RKO (cell line): ENCODE measurements at regions not wholly inside any gene's neighbourhood (a gene's known extent, or its start where the extent isn't known, plus 50 kb on each side); places are given as distances from the start of the nearest gene placed in this dataset.
"Not testable (repeated sequence)": the region's sequence is repeated elsewhere in the genome, so short reads cannot be mapped to it uniquely, and the experiment has no call there.

Experiments
- DNase-seq: peaks from one replicate; pipeline ENCODE4 v3.0.0-alpha.2; 2016; ENCODE audit warnings: low spot score

DNA sequence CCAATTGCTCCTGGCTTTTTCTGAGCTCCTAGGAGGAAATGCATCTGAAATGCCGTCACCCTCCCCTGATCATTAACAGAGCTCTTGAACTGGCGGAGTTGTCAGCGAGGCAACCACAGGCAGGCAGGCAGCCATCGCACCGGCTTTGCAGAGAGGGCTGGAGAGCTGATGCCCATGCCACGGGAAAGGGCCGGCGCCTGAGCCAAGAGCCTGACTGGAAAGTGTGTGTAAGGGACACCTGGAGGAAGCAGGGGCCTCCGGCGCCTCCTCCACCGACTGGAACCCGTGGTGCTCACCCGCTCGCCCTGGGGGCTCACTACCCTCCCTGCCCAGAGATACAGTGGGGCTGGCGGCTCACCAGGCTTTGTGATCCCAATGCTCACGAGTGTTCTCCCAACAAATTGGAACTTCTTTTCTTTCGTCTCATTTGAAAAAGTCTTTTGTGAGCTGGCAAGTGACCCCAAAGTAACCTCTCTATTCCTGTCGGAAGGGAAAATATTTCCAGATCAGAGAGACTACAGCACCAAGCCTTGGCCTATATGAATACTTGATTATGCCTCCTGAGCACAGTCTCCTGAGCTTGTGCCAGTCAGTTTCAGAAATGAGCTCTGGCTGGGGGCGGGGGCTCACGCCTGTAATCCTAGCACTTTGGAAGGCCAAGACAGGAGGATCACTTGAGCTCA, 97.7 kb upstream of the SLC25A33 start:
- no peak for DNase-seq

DNA sequence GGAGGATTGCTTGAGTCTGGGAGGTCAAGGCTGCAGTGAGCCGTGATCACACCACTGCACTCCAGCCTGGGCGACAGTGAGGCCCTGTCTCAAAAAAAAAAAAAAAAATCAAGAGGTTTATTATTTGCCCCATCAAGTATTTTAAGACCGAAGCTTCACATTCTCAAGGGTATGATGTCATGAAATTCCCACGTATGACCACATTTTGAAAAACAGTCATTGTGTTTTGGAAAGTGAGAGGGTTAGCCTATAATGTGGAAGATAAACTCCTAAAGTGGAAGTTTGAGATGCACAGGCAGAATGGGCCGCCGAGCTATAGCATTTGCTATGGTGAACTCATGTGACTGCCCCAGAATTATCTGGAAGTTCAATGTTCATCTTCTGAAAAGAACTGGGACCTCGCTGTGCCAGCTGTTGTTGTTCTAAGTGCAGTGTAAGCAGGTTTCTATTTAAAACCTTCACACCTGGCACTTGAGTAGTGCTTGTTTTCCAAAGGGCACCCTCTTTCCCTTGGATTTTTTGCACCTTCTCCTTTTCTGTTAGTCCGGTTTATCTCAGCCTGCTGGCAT, 96.9 kb upstream of the SLC25A33 start:
- no peak for DNase-seq

- no peak for DNase-seq
These were observed 96.3 kb upstream of the SLC25A33 start for GRCh38 chr1:9442986-9443385.

GRCh38 chr1:9443913-9444445, 95.3 kb upstream of the SLC25A33 start:
- no peak for DNase-seq

- no peak for DNase-seq
These were observed 94.7 kb upstream of the SLC25A33 start for GRCh38 chr1:9444532-9444931.

DNA sequence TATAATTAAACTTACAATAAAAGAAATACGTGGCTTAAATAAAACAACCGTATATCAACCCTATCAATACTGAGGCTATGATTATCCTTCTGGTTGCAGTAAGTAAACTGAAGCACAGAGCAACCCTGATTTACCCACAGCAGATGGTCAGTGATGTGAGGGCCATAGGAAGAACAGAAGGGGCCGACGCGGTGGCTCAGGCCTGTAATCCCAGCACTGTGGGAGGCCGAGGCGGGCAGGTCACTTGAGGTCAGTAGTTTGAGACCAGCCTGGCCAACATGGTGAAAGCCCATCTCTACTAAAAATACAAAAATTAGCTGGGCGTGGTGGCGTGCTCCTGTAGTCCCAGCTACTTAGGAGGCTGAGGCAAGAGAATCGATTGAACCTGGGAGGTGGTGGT, 94.2 kb upstream of the SLC25A33 start:
- not testable (repeated sequence) for DNase-seq

- no peak for DNase-seq
These were observed 91.9 kb upstream of the SLC25A33 start for GRCh38 chr1:9447215-9447960.

GRCh38 chr1:9448132-9449109, 90.8 kb upstream of the SLC25A33 start:
- DNase-seq, result no peak

- DNase-seq, result no peak
These were observed 90.1 kb upstream of the SLC25A33 start for GRCh38 chr1:9449110-9449627.

DNA sequence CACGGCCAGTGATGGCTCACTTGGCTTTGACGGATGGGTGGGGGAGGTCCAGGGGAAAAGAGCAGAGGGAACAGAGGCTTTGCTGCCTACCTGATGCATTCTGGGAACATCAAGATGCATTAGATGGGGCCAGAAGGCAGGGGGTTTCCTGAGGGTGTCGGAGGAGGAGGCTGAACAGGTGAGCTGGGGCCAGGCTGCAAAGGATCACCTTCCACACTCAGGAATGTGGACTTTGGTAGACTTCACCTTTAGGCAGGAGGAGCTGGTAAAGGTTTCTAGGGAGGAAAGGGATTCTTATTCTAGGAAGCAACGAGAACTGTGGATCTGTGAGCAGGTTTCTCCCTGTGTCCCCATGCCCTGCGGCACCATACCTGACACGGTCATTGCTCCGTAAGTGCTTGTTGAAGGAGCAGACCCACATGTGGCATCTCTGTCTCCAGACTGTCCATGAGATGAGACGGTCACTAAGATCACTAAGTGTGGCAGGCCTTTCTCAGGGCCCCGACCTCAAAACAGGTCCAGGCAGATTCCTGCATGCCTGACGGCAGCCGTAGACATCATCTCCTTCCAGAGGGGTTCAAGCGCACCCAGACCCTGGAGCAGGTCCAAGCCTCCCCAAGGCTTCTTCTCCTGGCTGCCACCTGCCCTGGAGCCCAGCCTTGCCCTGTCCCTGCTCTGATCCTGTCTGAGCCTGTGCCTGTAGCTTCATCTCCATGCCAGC, 89.1 kb upstream of the SLC25A33 start:
- no peak for DNase-seq

- DNase-seq, result no peak
These were observed 88.2 kb upstream of the SLC25A33 start for GRCh38 chr1:9451081-9451480.

DNA sequence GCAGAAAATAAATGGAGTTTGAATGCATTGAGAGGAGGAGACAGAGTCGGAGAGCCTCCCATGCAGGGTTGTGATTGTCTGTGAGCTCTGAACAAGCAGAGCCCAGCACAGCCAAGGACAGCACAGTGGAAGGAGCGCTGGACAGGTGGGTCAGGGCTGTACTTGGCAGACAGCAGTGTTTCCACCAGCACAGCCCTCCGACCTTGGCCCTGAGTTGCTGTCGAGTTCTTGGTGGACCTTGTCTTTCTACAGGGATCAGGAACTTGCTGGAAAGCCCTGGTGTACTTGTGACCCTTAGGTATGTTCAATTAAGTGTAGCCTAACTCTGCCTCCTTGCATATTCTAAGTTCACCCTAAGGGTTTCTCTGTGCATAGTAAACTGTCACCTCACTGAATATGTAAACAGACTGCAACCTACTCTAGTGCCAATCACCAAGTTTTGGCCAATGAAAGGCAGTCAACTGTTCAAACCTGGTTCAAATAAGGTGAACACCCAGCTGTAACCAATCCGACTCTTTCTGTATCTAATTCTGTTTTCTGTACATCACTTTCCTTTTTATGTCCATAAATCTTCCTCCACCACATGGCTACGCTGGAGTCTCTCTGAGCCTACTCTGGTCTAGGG, 86.6 kb upstream of the SLC25A33 start:
- no peak for DNase-seq

DNA sequence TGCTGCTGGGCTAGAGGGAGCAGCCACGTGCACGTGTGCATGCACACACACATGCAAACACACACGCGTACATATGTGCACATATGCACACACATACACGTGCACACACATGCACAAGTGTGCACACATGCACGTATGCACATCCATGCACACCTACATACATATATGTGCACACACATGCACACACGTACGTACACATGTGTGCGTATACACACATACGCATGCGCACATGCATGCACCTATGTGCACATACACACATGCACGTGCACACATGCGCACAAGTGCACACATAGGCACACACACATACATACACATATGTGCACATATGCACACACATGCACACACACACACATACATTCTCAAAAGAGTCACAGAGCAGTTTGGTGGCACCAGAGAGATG, 85.9 kb upstream of the SLC25A33 start:
- DNase-seq, result no peak

DNA sequence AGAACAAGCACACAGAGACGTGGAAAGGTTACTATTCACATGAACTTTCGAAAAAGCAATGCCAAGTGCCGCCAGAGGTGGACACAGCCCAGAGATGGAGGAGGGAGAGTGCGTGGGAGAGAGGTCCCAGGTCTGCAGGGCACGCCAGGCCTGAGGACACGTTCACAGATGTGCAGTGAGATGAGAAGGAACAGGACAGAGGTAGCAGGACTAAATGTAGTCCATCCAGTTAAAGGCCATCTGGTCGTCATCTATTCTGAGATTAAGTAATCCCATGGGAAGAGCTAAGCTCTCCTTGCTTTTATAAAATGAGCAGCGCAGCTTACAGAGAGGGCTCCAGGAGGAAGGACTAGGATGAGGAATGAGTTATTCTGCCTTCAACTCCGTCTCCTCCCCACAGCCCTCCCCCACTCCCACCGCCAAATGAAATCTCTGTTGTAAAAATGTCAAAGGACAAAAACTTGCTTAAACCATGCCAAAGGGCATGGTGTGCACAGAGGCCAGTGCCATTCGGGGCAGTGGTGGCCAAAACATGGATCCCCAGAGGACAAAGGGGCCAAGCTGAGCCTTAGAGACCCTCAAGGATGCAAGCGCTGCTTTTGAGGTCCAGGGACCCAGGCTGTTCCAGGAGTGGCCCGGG, 85.4 kb upstream of the SLC25A33 start:
- DNase-seq, result no peak

GRCh38 chr1:9454494-9455066, 84.7 kb upstream of the SLC25A33 start:
- DNase-seq, result no peak

DNA sequence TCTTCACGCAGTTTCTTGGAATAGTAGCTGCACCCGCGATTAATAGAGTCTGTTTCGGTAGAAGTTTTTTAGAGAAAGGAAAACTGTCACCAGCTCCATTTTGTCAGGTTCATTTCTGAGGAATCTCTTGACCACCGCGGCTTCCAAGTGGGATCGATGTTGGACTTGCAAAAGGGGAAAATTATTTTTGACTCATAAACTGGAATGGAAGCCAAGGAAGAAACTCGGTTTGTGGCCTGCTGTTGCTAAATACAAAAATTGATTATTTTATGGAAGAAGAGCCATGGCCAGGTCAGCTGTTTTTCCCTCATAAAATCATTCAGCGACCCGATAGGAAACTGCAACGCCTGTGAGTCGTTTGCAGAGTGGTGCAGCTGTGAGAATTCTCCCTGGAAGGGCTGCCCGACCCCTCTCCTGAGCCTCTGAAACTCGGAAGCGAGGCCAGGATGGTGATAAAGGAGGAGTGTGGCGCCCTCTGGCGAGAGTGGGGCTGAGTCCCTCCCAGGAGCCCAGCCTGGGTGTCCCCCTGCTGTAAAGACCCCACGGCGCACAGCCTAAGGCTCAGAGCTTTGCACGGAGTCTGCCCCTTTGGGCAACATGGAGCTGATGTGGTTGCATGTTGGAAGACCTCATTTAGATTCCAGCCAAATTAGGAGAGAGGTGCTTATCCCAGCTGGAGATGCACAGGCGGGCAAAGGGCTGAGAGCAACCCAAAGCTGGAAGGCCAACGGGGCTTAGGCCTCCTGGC, 83.6 kb upstream of the SLC25A33 start:
- DNase-seq, result no peak

DNA sequence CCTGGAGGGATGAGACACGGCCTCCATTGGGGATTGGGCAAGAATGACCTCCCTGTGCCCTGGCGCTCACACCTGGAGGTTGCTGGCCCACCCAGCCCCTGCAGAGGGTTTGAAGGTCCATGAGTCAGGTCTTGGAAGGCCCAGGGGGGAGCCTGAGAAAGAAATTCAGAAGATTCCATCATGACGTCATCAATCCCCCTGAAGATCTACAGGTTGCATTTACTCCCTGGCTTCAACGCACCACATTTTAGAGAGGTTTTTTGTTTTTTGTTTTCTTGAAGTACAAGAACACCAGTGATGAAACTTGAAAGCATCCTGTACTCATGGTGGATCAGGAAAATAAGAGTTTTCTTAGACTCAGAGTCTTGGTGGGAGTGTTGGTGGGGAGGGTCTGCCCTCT, 82.4 kb upstream of the SLC25A33 start:
- DNase-seq, result no peak

DNA sequence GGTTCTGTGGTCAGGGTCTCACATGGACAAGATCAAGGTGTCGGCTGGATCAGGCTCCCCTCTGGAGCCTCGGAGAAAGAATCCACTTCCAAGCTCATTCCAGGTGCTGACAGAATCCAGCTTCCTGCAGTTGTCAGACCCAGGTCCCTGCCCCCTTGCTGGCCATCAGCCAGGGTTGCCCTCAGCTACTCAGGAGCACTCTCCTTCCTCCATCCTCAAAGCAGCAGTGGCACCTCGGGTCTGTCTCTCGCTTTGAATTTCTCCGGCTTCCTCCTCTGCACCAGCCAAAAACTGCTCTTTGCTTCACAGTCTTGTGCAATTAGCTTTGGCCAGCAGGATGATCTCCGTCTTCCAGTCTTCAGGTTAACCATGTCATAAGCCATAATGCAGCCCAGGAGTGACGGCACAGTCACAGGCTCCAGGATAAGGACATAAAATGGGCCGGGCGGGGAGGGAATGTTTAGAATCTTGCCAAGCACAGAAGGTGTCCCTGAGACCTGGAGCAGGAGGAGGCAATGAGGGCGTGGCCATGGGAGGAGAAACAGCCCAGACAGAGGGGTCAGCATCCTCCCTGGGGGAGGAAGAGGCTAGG, 79.4 kb upstream of the SLC25A33 start:
- no peak for DNase-seq

- no peak for DNase-seq
These were observed 73.6 kb upstream of the SLC25A33 start for GRCh38 chr1:9465640-9466039.
